GM21825 (cell line): ENCODE measurements at regions not wholly inside any gene's neighbourhood (a gene's known extent, or its start where the extent isn't known, plus 50 kb on each side); places are given as distances from the start of the nearest gene placed in this dataset.
"Not testable (repeated sequence)": the region's sequence is repeated elsewhere in the genome, so short reads cannot be mapped to it uniquely, and the experiment has no call there.

ENCODE experiments used
- ATAC-seq: cut with Tn5 transposase; IDR thresholded peaks from one replicate; pipeline ENCODE4 v1.9.1; 2021; ENCODE audit warnings: mild to moderate bottlenecking, moderate library complexity; ENCODE audit not compliant: unreplicated experiment

GRCh38 chr12:97005174-97005573 is 98.1 kb downstream of the NEDD1 start:
- ATAC-seq = no peak

GRCh38 chr12:97005646-97006045 is 98.6 kb downstream of the NEDD1 start:
- ATAC-seq = no peak

- ATAC-seq = no peak
Observed at GRCh38 chr12:97006585-97006984, 99.5 kb downstream of the NEDD1 start.

GRCh38 chr12:97016163-97016562 is 109.1 kb downstream of the NEDD1 start:
- no peak for ATAC-seq

- no peak for ATAC-seq
Observed at GRCh38 chr12:97017213-97017612, 110.2 kb downstream of the NEDD1 start.

- ATAC-seq = no peak
Observed at GRCh38 chr12:97022536-97023230, 115.6 kb downstream of the NEDD1 start.

GRCh38 chr12:97024393-97024792 is 117.3 kb downstream of the NEDD1 start:
- no peak for ATAC-seq

- ATAC-seq = no peak
Observed at GRCh38 chr12:97026901-97027300, 119.8 kb downstream of the NEDD1 start.

- ATAC-seq = no peak
Observed at GRCh38 chr12:97027482-97027881, 120.4 kb downstream of the NEDD1 start.

- no peak for ATAC-seq
Observed at GRCh38 chr12:97038131-97038530, 131.1 kb downstream of the NEDD1 start.

- ATAC-seq = no peak
Observed at GRCh38 chr12:97038834-97039233, 131.8 kb downstream of the NEDD1 start.

- ATAC-seq = no peak
Observed at GRCh38 chr12:97046901-97047300, 139.8 kb downstream of the NEDD1 start.

- no peak for ATAC-seq
Observed at GRCh38 chr12:97047361-97047760, 140.3 kb downstream of the NEDD1 start.

GRCh38 chr12:97048421-97049035 is 141.5 kb downstream of the NEDD1 start:
- ATAC-seq = no peak

GRCh38 chr12:97050509-97050908 is 143.5 kb downstream of the NEDD1 start:
- no peak for ATAC-seq

GRCh38 chr12:97051341-97051740 is 144.3 kb downstream of the NEDD1 start:
- ATAC-seq = no peak

GRCh38 chr12:97061171-97061570 is 154.1 kb downstream of the NEDD1 start:
- no peak for ATAC-seq

GRCh38 chr12:97063292-97063935 is 156.4 kb downstream of the NEDD1 start:
- ATAC-seq = no peak

GRCh38 chr12:97075161-97075933 is 168.3 kb downstream of the NEDD1 start:
- ATAC-seq = no peak

GRCh38 chr12:97075934-97076630 is 169.0 kb downstream of the NEDD1 start:
- no peak for ATAC-seq

GRCh38 chr12:97076912-97077311 is 169.9 kb downstream of the NEDD1 start:
- ATAC-seq = not testable (repeated sequence)
